ENCODE measurements at regions not wholly inside any gene's neighbourhood (a gene's known extent, or its start where the extent isn't known, plus 50 kb on each side); places are given as distances from the start of the nearest gene placed in this dataset.

DNA sequence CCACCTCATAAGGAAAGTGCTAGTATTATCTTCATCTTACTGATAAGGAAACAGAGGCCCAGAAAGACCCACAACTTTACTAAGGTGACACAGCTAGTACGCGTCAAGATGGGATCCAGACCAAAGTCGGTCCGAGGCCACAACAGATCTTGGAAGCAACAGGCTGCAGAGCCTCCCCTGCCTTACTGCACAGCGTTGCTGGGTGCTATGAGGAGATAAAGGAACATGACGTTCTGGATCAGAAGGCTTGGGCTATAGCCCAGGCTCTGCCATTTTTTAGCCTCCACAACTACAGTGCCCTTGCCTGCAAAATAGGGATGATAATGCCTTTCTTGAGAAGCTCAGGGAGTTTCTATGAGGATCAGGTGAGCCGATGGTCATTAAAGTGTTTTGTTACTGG lies 144.1 kb downstream of the NMUR2 start:
- TF ChIP-seq, protein P1, sequence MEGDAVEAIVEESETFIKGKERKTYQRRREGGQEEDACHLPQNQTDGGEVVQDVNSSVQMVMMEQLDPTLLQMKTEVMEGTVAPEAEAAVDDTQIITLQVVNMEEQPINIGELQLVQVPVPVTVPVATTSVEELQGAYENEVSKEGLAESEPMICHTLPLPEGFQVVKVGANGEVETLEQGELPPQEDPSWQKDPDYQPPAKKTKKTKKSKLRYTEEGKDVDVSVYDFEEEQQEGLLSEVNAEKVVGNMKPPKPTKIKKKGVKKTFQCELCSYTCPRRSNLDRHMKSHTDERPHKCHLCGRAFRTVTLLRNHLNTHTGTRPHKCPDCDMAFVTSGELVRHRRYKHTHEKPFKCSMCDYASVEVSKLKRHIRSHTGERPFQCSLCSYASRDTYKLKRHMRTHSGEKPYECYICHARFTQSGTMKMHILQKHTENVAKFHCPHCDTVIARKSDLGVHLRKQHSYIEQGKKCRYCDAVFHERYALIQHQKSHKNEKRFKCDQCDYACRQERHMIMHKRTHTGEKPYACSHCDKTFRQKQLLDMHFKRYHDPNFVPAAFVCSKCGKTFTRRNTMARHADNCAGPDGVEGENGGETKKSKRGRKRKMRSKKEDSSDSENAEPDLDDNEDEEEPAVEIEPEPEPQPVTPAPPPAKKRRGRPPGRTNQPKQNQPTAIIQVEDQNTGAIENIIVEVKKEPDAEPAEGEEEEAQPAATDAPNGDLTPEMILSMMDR (IDR thresholded peaks at IDR 0.05 in 2 of 3, conservative IDR thresholded peaks at IDR 0.05 in 1 of 3; ENCODE audit: borderline replicate concordance in 1 of 3, insufficient read depth in 1 of 3, low read depth in 2 of 3, low read length in 2 of 3), result no peak
- TF ChIP-seq POLR2A (IDR thresholded peaks at IDR 0.05; ENCODE audit: borderline replicate concordance, extremely low read depth, insufficient read depth, insufficient read length), result no peak
- no peak for TF ChIP-seq CBX3 (IDR thresholded peaks at IDR 0.05; ENCODE audit: low read depth)
- no peak for TF ChIP-seq EZH2phosphoT487 (IDR thresholded peaks at IDR 0.05; ENCODE audit: borderline replicate concordance)

Measured in HCT116 (cell line).